CD4-positive, alpha-beta T cell treated with Interleukin-10 for 1 hour (primary cell): ENCODE measurements at regions not wholly inside any gene's neighbourhood (a gene's known extent, or its start where the extent isn't known, plus 50 kb on each side); places are given as distances from the start of the nearest gene placed in this dataset.
A peak's percentile ranks its signal among the peaks of the same experiment; 100 is the strongest.
"Not testable (repeated sequence)": the region's sequence is repeated elsewhere in the genome, so short reads cannot be mapped to it uniquely, and the experiment has no call there.

Experiments used
- DNase-seq: peaks from one replicate; pipeline ENCODE4 v3.0.0-alpha.2; 2020

GRCh38 chr19:34041925-34042521, 130.3 kb upstream of the LSM14A start:
- peak; percentile 63 for DNase-seq

GRCh38 chr19:34044021-34044420, 128.3 kb upstream of the LSM14A start:
- no peak for DNase-seq

- no peak for DNase-seq
These were observed 122.4 kb upstream of the LSM14A start for GRCh38 chr19:34049944-34050343.

GRCh38 chr19:34050430-34050829, 121.9 kb upstream of the LSM14A start:
- DNase-seq, result not testable (repeated sequence)

GRCh38 chr19:34051255-34051654, 121.0 kb upstream of the LSM14A start:
- DNase-seq, result no peak

- DNase-seq, result no peak
These were observed 115.1 kb upstream of the LSM14A start for GRCh38 chr19:34057155-34057554.

- no peak for DNase-seq
These were observed 106.2 kb upstream of the LSM14A start for GRCh38 chr19:34066007-34066643.

GRCh38 chr19:34067861-34068271, 104.4 kb upstream of the LSM14A start:
- no peak for DNase-seq

- DNase-seq, result no peak
These were observed 96.6 kb upstream of the LSM14A start for GRCh38 chr19:34075661-34076091.

- DNase-seq, result no peak
These were observed 89.8 kb upstream of the LSM14A start for GRCh38 chr19:34082289-34083077.

GRCh38 chr19:34084396-34085145, 87.7 kb upstream of the LSM14A start:
- no peak for DNase-seq

- DNase-seq, result no peak
These were observed 87.0 kb upstream of the LSM14A start for GRCh38 chr19:34085336-34085735.

GRCh38 chr19:34088292-34088691, 84.0 kb upstream of the LSM14A start:
- DNase-seq, result no peak

GRCh38 chr19:34089566-34089965, 82.7 kb upstream of the LSM14A start:
- DNase-seq, result no peak

- DNase-seq, result no peak
These were observed 77.3 kb upstream of the LSM14A start for GRCh38 chr19:34094960-34095359.

GRCh38 chr19:34095411-34095810, 76.9 kb upstream of the LSM14A start:
- not testable (repeated sequence) for DNase-seq

- peak; percentile 50 for DNase-seq
These were observed 76.0 kb upstream of the LSM14A start for GRCh38 chr19:34096020-34096915.

GRCh38 chr19:34104096-34104495, 68.2 kb upstream of the LSM14A start:
- no peak for DNase-seq

GRCh38 chr19:34104557-34104956, 67.7 kb upstream of the LSM14A start:
- DNase-seq, result no peak

GRCh38 chr19:34109596-34109995, 62.7 kb upstream of the LSM14A start:
- DNase-seq, result no peak

- no peak for DNase-seq
These were observed 53.2 kb upstream of the LSM14A start for GRCh38 chr19:34118879-34119748.
